GM18520 (cell line): ENCODE measurements at regions not wholly inside any gene's neighbourhood (a gene's known extent, or its start where the extent isn't known, plus 50 kb on each side); places are given as distances from the start of the nearest gene placed in this dataset.

Experiments used
- ATAC-seq: cut with Tn5 transposase; IDR thresholded peaks from one replicate; pipeline ENCODE4 v1.9.1; 2021; ENCODE audit not compliant: unreplicated experiment

GRCh38 chr7:17159500-17160037 lies 138.9 kb upstream of the AHR start:
- peak; percentile 75 for ATAC-seq

- ATAC-seq: peak; percentile 60
These were observed 131.6 kb upstream of the AHR start for GRCh38 chr7:17166824-17167379.

GRCh38 chr7:17168416-17168815 lies 130.0 kb upstream of the AHR start:
- no peak for ATAC-seq

GRCh38 chr7:17171427-17171826 lies 127.0 kb upstream of the AHR start:
- ATAC-seq: no peak

- no peak for ATAC-seq
These were observed 122.0 kb upstream of the AHR start for GRCh38 chr7:17176371-17177032.

- no peak for ATAC-seq
These were observed 119.9 kb upstream of the AHR start for GRCh38 chr7:17178545-17178944.

GRCh38 chr7:17181482-17181881 lies 117.0 kb upstream of the AHR start:
- no peak for ATAC-seq

GRCh38 chr7:17183630-17184328 lies 114.7 kb upstream of the AHR start:
- ATAC-seq: no peak

- peak; percentile 14 for ATAC-seq
These were observed 113.4 kb upstream of the AHR start for GRCh38 chr7:17184805-17185689.

- ATAC-seq: peak; percentile 98
These were observed 112.8 kb upstream of the AHR start for GRCh38 chr7:17185690-17186070.

GRCh38 chr7:17186745-17187530 lies 111.5 kb upstream of the AHR start:
- ATAC-seq: no peak

GRCh38 chr7:17194656-17195055 lies 103.8 kb upstream of the AHR start:
- no peak for ATAC-seq

- peak; percentile 81 for ATAC-seq
These were observed 102.9 kb upstream of the AHR start for GRCh38 chr7:17195576-17195975.

GRCh38 chr7:17205910-17206309 lies 92.5 kb upstream of the AHR start:
- ATAC-seq: no peak

GRCh38 chr7:17206349-17206905 lies 92.0 kb upstream of the AHR start:
- no peak for ATAC-seq

- no peak for ATAC-seq
These were observed 91.2 kb upstream of the AHR start for GRCh38 chr7:17207220-17207619.

GRCh38 chr7:17209101-17209500 lies 89.4 kb upstream of the AHR start:
- ATAC-seq: no peak

- ATAC-seq: no peak
These were observed 87.1 kb upstream of the AHR start for GRCh38 chr7:17211307-17211836.

- ATAC-seq: no peak
These were observed 86.3 kb upstream of the AHR start for GRCh38 chr7:17212188-17212587.
